ENCODE measurements at regions not wholly inside any gene's neighbourhood (a gene's known extent, or its start where the extent isn't known, plus 50 kb on each side); places are given as distances from the start of the nearest gene placed in this dataset.

GRCh38 chr2:157952558-157952957 is 76.4 kb upstream of the ACVR1 start:
- H3K27ac Mint-ChIP-seq (ENCODE audit: unreplicated experiment) = no peak overlapping the region
- H3K27me3 Mint-ChIP-seq (ENCODE audit: unreplicated experiment) = no peaks in the 10 kb centered on the region
- H3K9me3 Mint-ChIP-seq (ENCODE audit: unreplicated experiment) = no peaks in the 10 kb centered on the region
- DNase-seq (ENCODE audit: low spot score) = no peak
- no peaks in the 10 kb centered on the region for H3K36me3 Mint-ChIP-seq (ENCODE audit: low read depth, unreplicated experiment)
- TF ChIP-seq CTCF (IDR thresholded peaks at IDR 0.05; ENCODE audit: unreplicated experiment) = no peak
- H3K4me1 Mint-ChIP-seq (ENCODE audit: unreplicated experiment) = no peaks in the 10 kb centered on the region
- no peak overlapping the region for H3K4me3 Mint-ChIP-seq (ENCODE audit: unreplicated experiment)

GRCh38 chr2:157948856-157949255 is 72.7 kb upstream of the ACVR1 start:
- no peak for DNase-seq (ENCODE audit: low spot score)
- Mint-ChIP-seq H3K4me3 (ENCODE audit: unreplicated experiment) (no peak overlapping the region), H3K27me3 (ENCODE audit: unreplicated experiment) (no peaks in the 10 kb centered on the region), H3K36me3 (ENCODE audit: low read depth, unreplicated experiment) (no peaks in the 10 kb centered on the region), H3K4me1 (ENCODE audit: unreplicated experiment) (no peaks in the 10 kb centered on the region), H3K27ac (ENCODE audit: unreplicated experiment) (no peak overlapping the region), H3K9me3 (ENCODE audit: unreplicated experiment) (no peaks in the 10 kb centered on the region)
- TF ChIP-seq CTCF (IDR thresholded peaks at IDR 0.05; ENCODE audit: unreplicated experiment) = no peak

- no peaks in the 10 kb centered on the region for H3K9me3 Mint-ChIP-seq (ENCODE audit: unreplicated experiment)
- no peak for DNase-seq (ENCODE audit: low spot score)
- no peaks in the 10 kb centered on the region for H3K4me1 Mint-ChIP-seq (ENCODE audit: unreplicated experiment)
- no peaks in the 10 kb centered on the region for H3K27me3 Mint-ChIP-seq (ENCODE audit: unreplicated experiment)
- H3K36me3 Mint-ChIP-seq (ENCODE audit: low read depth, unreplicated experiment) = no peaks in the 10 kb centered on the region
- TF ChIP-seq CTCF (IDR thresholded peaks at IDR 0.05; ENCODE audit: unreplicated experiment) = no peak
- H3K27ac Mint-ChIP-seq (ENCODE audit: unreplicated experiment) = no peak overlapping the region
- H3K4me3 Mint-ChIP-seq (ENCODE audit: unreplicated experiment) = no peak overlapping the region
Observed at GRCh38 chr2:157946919-157947557, 70.9 kb upstream of the ACVR1 start.

- no peak for DNase-seq (ENCODE audit: low spot score)
- no peak overlapping the region for H3K27ac Mint-ChIP-seq (ENCODE audit: unreplicated experiment)
- H3K36me3 Mint-ChIP-seq (ENCODE audit: low read depth, unreplicated experiment) = no peaks in the 10 kb centered on the region
- no peak overlapping the region for H3K4me3 Mint-ChIP-seq (ENCODE audit: unreplicated experiment)
- TF ChIP-seq CTCF (IDR thresholded peaks at IDR 0.05; ENCODE audit: unreplicated experiment) = no peak
- H3K9me3 Mint-ChIP-seq (ENCODE audit: unreplicated experiment) = no peaks in the 10 kb centered on the region
- H3K27me3 Mint-ChIP-seq (ENCODE audit: unreplicated experiment) = no peaks in the 10 kb centered on the region
- H3K4me1 Mint-ChIP-seq (ENCODE audit: unreplicated experiment) = peaks cover 13% of the 10 kb centered on the region
Observed at GRCh38 chr2:157940024-157940423, 63.9 kb upstream of the ACVR1 start.

GRCh38 chr2:157938556-157938955 is 62.4 kb upstream of the ACVR1 start:
- H3K36me3 Mint-ChIP-seq (ENCODE audit: low read depth, unreplicated experiment) = peaks cover 5% of the 10 kb centered on the region
- TF ChIP-seq CTCF (IDR thresholded peaks at IDR 0.05; ENCODE audit: unreplicated experiment) = no peak
- H3K4me1 Mint-ChIP-seq (ENCODE audit: unreplicated experiment) = peaks cover 19% of the 10 kb centered on the region
- no peaks in the 10 kb centered on the region for H3K27me3 Mint-ChIP-seq (ENCODE audit: unreplicated experiment)
- no peak for DNase-seq (ENCODE audit: low spot score)
- no peak overlapping the region for H3K27ac Mint-ChIP-seq (ENCODE audit: unreplicated experiment)
- H3K4me3 Mint-ChIP-seq (ENCODE audit: unreplicated experiment) = no peak overlapping the region
- no peaks in the 10 kb centered on the region for H3K9me3 Mint-ChIP-seq (ENCODE audit: unreplicated experiment)

All from endothelial cell (in vitro differentiated cells).